H1 (cell line): ENCODE measurements at regions not wholly inside any gene's neighbourhood (a gene's known extent, or its start where the extent isn't known, plus 50 kb on each side); places are given as distances from the start of the nearest gene placed in this dataset.

ENCODE experiments used
- CHD7 ChIP-seq: fragments of 300-600 bp; sonication (generic); IDR thresholded peaks from 2 replicates; pipeline ENCODE4 v1.7.1; 2012; ENCODE audit warnings: low read length, moderate library complexity, mild to moderate bottlenecking, inconsistent platforms; ENCODE audit not compliant: insufficient replicate concordance
- GTF2F1 ChIP-seq: IDR thresholded peaks from 2 replicates; pipeline ENCODE4 v1.6.1; 2012; ENCODE audit warnings: low read depth, low read length, improper control_type of control experiment, borderline replicate concordance
- PHF8 ChIP-seq: fragments of 200-600 bp; sonication (generic); conservative IDR thresholded peaks from 2 replicates; pipeline ENCODE4 v1.7.1; 2012; ENCODE audit warnings: low read depth, mild to moderate bottlenecking, inconsistent platforms, low read length, moderate library complexity
- SIX5 ChIP-seq: IDR thresholded peaks from 2 replicates; pipeline ENCODE4 v1.6.1; 2011; ENCODE audit warnings: mild to moderate bottlenecking, low read depth, low read length
- TF ChIP-seq, protein P1 (sequence below): IDR thresholded peaks from 2 replicates; pipeline ENCODE4 v1.6.1; 2012; ENCODE audit warnings: inconsistent platforms

- TF ChIP-seq PHF8: no peak
- TF ChIP-seq CHD7: no peak
- no peak for TF ChIP-seq SIX5
- no peak for TF ChIP-seq GTF2F1
- TF ChIP-seq, protein P1, sequence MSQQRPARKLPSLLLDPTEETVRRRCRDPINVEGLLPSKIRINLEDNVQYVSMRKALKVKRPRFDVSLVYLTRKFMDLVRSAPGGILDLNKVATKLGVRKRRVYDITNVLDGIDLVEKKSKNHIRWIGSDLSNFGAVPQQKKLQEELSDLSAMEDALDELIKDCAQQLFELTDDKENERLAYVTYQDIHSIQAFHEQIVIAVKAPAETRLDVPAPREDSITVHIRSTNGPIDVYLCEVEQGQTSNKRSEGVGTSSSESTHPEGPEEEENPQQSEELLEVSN: no peak
Measured at GRCh38 chr3:78077842-78078241, 1037.9 kb downstream of the ROBO2 start (continued).
